CD1c-positive myeloid dendritic cell (primary cell): ENCODE measurements at regions not wholly inside any gene's neighbourhood (a gene's known extent, or its start where the extent isn't known, plus 50 kb on each side); places are given as distances from the start of the nearest gene placed in this dataset.
"Not testable (repeated sequence)": the region's sequence is repeated elsewhere in the genome, so short reads cannot be mapped to it uniquely, and the experiment has no call there.

ENCODE experiments used
- DNase-seq: peaks from one replicate; pipeline ENCODE4 v3.0.0-alpha.2; 2016; ENCODE audit errors: extremely low spot score

- DNase-seq: no peak
Measured at GRCh38 chr9:99479929-99480328, 257.8 kb downstream of the SEC61B start.

GRCh38 chr9:99485459-99485858 is 263.4 kb downstream of the SEC61B start:
- peak; percentile 18 for DNase-seq

GRCh38 chr9:99486684-99487083 is 264.6 kb downstream of the SEC61B start:
- DNase-seq: no peak

DNA sequence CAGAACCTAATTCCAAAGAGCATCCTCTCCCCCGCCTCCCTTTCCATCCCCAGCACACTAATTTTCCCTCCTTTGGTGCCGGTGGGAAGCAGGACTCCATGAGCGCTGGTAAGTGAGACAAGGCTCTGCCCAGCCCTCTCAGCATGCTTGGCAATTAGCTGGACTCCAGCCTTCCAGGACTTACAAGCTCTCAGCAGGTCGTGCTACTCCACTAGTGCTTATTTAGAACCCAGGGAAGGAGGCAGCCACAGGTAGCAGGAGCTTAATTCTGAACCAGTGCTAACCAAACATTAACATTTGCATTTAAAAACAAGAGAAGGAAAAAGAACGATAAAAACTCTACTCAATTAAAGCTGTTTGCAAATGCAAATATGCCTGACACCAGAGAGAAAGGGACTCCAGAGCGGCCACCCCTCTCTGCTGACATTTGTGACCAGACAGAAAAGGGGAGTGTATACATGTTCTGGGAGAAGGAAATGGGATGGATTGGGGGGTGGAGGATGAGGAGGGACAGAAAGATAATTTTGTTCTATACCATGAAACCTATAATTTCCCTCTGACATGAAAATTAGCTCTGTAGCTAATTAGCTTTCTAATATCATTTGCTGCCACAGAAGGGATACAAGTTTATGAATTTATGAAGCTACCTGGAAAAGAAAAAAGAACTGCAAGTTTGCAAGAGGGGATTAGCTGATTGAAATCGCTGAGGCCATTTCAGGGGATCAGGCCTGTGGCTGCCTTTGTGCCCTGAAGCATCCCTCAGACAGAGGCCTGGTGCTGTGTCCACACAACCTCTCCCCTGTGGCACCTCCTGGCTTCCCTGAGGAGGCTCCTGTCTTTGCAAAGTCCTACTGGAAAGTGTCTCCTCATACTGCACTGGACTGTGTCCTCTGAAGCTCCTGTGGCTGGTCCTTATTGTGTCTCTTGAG is 266.3 kb downstream of the SEC61B start:
- DNase-seq: no peak

GRCh38 chr9:99489060-99489413 is 267.0 kb downstream of the SEC61B start:
- DNase-seq: no peak

GRCh38 chr9:99490729-99491128 is 268.6 kb downstream of the SEC61B start:
- no peak for DNase-seq

GRCh38 chr9:99491408-99492158 is 269.5 kb downstream of the SEC61B start:
- no peak for DNase-seq

DNA sequence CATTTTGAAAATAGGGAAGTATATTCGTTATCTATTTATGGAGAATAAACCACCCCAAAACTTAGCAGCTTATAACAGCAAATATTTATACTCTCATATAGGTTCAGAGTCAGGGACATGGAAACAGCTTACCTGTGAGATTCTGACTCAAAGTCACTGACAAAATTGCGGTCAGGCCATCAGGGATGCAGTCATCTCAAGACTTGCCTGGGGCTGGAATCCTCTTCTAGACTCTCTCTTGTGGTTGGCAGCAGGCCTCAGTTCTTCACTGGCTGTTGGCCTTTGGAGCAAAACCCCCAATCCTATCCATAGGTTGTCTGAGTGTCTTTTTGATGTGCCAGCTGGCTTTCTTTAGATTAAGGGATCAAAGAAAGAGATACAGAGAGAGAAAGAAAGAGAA is 275.6 kb downstream of the SEC61B start:
- no peak for DNase-seq

DNA sequence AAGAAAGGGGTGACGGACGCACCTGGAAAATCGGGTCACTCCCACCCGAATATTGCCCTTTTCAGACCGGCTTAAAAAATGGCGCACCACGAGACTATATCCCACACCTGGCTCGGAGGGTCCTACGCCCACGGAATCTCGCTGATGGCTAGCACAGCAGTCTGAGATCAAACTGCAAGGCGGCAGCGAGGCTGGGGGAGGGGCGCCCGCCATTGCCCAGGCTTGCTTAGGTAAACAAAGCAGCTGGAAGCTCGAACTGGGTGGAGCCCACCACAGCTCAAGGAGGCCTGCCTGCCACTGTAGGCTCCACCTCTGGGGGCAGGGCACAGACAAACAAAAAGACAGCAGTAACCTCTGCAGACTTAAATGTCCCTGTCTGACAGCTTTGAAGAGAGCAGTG is 276.9 kb downstream of the SEC61B start:
- DNase-seq: not testable (repeated sequence)

DNA sequence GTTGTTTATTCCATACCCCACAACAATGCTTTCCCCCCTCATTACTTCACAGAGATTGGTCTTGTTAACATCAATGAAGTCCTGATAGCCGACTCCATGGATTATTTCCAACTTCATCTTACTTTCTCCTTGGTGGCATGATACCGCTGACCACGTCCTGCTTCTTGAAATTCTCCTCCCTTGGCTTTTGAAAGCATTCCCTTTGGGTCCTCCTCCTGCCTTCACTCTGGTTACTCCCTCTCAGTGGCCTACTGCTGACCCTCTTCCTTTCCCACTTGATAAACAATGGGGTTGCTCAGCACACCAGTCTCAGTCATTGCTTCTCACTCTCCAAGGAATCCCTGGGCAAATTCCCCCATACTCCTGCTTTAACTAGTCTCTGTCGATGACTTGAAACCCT is 283.9 kb downstream of the SEC61B start:
- no peak for DNase-seq

DNA sequence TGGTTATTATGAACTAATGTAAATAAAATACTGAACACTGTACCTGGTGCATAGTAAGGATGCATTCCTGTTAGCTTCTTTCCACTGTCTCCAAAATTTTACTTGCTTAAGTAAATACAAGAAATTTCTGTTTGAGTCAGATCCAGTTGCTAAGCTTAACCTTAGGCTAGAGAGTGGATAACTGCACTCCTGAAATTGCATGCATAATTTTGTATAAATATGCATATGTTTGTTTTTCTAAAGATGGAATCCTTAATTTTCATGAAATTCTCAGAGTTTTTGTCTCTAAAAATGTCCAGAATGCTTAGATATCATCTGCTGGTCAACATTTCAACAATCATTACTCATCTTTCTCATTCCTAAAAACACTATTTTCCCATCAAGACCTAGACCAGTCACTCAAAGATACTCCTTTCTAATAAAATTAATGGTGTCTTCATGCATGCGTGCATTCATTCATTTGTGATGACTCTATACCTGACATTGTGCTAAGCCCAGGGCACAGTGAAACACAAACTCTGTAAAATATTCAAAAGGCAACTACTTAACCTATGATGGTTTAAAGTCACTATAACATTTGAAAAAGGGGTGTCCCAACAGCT is 284.8 kb downstream of the SEC61B start:
- DNase-seq: no peak

DNA sequence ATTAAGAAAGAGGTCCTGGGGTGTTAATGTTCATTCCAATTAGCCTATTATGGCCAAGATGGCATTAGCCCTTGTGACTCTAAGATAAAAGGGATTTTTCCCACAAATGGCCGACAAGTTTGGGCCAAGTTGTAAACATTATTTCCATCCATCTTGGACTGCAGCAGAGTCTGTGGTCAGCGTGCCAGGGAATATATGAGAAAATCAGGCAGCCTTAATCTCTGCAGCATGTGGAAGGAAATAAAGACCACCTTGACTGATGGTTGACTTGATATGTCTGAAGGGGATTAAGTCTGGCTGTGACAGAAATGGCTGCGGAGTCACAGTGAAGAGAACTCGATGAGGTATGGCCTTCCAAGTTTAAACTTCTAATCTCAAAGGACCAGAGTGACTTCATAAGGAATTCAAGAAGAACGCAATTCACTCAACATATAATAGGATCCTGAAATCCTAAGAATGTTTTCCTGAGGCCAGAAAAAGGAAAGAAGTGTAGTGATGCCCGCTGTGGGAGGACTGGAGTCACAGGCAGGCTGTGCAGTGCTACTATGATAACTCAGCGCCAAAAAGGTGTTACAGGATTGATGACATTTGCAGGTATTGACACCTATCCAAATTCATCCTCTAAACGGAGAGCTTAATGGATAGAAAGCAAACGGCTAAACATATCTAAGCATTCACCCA is 287.1 kb downstream of the SEC61B start:
- no peak for DNase-seq

DNA sequence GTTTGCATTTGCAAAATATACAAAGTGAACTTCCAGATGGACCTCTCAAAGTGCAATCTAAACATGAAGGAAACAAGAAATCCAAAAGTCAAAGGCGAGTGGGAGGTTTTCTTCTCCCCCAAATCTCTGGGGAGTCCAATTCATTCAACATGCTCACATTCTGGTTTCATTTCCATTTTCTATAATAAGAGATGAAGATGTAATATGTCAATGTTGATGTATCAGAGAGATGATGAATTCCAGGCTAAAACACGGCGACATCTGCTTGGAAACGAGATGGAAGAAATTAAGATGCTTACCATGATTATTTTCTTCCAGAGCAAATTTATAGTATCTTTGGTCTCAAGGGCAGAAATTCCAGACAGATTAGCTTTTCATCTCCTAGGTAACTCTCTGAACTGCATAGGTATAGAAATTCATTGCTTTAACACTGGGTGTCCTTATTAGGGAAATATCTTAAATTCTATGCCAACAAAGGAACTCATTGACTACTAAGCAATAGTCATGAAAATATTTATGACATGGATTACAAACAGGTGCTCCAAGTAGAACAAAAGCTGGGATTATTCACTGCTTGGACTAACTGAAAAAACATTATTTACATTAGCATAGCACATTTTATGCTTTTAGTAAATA is 287.9 kb downstream of the SEC61B start:
- no peak for DNase-seq

DNA sequence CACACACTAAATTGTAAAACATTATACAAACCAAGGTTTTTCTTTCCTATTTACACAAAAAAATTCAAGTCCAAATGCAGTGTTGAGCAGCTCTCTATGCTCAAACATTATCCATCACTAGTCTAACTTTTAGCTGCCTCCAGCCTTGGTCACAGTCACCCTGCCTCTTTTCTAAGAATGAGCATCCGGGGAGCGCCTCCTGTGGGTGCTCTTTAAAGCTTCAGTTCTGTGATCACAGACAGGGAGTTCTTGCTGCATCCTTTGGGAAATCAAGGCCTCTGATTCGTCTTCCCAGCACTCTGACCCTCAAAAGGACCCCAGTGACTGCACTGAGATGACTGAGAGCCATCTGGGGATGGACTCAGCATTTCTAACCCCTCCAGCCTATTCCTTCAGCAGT is 289.6 kb downstream of the SEC61B start:
- DNase-seq: no peak

DNA sequence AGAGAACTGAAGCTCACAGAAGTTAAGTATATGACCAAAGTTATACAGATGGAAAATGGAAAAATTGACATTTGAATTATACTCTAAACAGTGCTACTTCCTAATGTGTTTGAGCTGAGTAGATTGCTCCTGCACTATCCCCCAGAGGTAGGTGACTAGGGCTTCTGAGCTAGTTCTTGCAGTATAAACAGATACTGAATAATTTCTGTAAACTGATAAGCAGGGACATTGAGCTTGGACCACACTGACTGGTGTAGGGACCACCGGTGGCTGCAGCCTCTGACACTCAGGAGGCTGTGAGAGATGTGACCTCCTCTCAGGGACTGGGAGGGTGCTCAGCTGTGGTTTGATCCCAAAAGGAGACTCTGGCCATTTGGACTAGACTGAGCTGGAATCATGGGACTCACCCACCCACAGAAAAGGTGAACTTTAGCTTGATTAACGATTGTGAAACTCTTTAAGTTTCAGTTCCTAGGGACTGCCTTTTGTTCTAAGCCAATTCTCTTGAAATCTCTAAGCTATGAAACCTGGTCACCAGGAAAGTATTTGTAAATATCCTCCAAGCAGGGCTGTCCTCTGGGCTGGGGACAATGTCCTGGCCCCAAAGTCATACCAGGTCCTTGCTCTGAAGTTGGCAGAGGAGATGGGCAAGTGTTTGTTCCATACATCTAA is 291.5 kb downstream of the SEC61B start:
- peak; percentile 92 for DNase-seq

- DNase-seq: peak; percentile 91
Measured at GRCh38 chr9:99515093-99515492, 293.0 kb downstream of the SEC61B start.

- DNase-seq: peak; percentile 83
Measured at GRCh38 chr9:99515895-99516656, 294.0 kb downstream of the SEC61B start.

DNA sequence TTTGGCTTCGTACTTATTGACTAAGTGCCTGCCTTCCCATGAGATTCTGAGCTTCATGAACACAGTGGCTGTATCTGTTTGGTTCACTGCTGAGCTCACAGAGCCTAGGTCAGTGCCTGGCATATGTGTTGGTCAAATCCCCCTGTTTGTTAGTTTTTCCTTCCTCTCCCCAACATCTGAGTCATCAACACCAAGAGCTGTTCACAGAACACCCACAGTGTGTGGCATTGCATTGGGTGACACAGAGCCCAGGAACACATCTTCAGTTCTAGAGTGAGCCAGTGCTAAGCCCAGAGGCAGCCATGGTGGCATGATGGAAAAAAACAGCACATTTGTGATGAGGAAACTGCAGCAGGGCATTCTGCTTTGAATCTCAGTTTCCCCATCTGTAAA is 294.6 kb downstream of the SEC61B start:
- peak; percentile 84 for DNase-seq

DNA sequence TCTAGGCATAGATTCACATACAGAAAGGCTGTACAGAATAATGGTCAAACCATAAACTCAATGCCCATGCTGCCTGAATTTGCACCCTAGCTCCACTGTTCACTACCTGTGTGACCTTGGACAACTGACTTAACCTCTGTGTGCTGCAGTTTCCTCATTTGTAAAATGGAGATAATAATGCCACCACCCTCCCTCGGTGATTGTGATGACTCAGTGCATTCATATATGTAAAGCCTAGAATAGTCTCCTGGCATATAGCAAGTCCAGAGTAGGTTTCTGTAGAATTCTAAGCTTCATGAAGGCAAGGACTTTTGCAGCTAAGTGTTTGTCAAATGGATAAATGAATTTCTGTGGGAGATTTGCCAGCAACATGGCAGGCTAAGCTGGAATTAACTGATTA is 297.8 kb upstream of the NR4A3 start:
- no peak for DNase-seq

DNA sequence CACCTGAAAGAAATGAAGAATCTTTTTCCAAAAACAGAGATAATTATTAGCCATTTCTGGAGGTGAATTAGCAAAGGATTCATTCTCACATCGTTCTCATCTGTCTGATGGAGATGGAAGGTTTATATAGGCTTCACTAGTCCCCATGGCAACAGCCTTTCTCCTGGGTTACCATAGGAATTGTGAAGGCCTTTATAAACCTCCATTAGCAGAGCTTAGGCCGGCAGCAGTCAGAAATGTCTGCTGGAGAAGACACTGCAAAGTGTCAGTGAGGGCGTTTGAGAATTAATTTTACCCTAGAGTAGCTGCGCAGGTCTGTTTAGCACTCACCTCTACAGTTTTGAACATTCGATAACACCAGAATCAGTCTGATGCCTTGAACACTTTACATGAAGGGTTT is 290.4 kb upstream of the NR4A3 start:
- DNase-seq: no peak
